Adrenal gland (tissue), 9 donors: ENCODE measurements at regions not wholly inside any gene's neighbourhood (a gene's known extent, or its start where the extent isn't known, plus 50 kb on each side); places are given as distances from the start of the nearest gene placed in this dataset.
A peak's percentile ranks its signal among the peaks of the same experiment; 100 is the strongest.

Experiments used
- DNase-seq, 7 donors: peaks; one replicate each; pipeline ENCODE4 v3.0.0-alpha.2; 2019 to 2020
- H3K27ac ChIP-seq, 5 donors: fragments of 200-600 bp; sonication (generic) in 4 of 5; 1 replicate in 3 of 5; 2 replicates in 2 of 5; pipeline versions ENCODE4 v1.5.1 to v1.8.0; 2016 to 2020; ENCODE audit warnings: mild to moderate bottlenecking in 1 of 5
- H3K27me3 ChIP-seq: fragments of 200-600 bp; 2 replicates; pipeline ENCODE4 v1.8.0; 2021
- H3K36me3 ChIP-seq, 2 donors: fragments of 200-600 bp; replicated peaks in 1 of 2; 1 replicate in 1 of 2; 2 replicates in 1 of 2; pipeline versions ENCODE4 v1.5.1 to v1.8.0; 2018 to 2022
- H3K4me1 ChIP-seq, 2 donors: fragments of 200-600 bp; replicated peaks in 1 of 2; 1 replicate in 1 of 2; 2 replicates in 1 of 2; pipeline versions ENCODE4 v1.5.1 to v1.8.0; 2018 to 2021
- H3K4me3 ChIP-seq, 4 donors: fragments of 200-600 bp; sonication (generic) in 3 of 4; one replicate each; pipeline ENCODE4 v1.5.1; 2016 to 2018
- H3K9me3 ChIP-seq, 3 donors: fragments of 200-600 bp; sonication (generic) in 1 of 3; replicated peaks in 1 of 3; 1 replicate in 2 of 3; 2 replicates in 1 of 3; pipeline versions ENCODE4 v1.5.1 to v1.8.0; 2016 to 2021
- CTCF ChIP-seq, 6 experiments: fragments of 450-650 bp in 4 of 6; fragments of 200-600 bp in 2 of 6; sonication (generic) in 1 of 6; IDR thresholded peaks; 1 replicate in 5 of 6; 2 replicates in 1 of 6; pipeline versions ENCODE4 v1.5.1 to v1.8.0; 2016 to 2021; ENCODE audit warnings: antibody characterized with exemption in 6 of 6, mild to moderate bottlenecking in 2 of 6, moderate library complexity in 1 of 6
- POLR2A ChIP-seq, 2 donors: fragments of 450-650 bp; IDR thresholded peaks; one replicate each; pipeline ENCODE4 v1.6.1; 2017; ENCODE audit warnings: antibody characterized with exemption in 2 of 2, mild to moderate bottlenecking in 2 of 2, moderate library complexity in 1 of 2
- WGBS, 4 donors: extraction: QIAGEN DNeasy Blood & Tissue Kit in 2 of 4; methylation state at CpG; one replicate each; pipeline versions ENCODE4 v1.1.5 to v1.1.7; 2013 to 2017; 5-methylcytosine and 5-hydroxymethylcytosine counted together
- intact Hi-C, 2 donors: fragments of 100-400 bp; cut with DNase I; formaldehyde crosslinking; loops; one replicate each; pipeline versions ENCODE4 v1.14.1 to v1.15.0; 2022 to 2023
- donor health status: healthy with polysubstance abuse.
- donor health status: Bipolar disorder and iron deficiency.
- donor health status: DM: yes; HTN: yes; CAD: no.
- donor health status: DM: no; HTN: no; CAD: no.
- donor health status: DM: no; HTN: no; CAD: no.

GRCh38 chr10:113987805-113988204, 55.9 kb upstream of the ADRB1 start:
- peak in 5 of 7 donors; percentile 27 to 65 (median 38) for DNase-seq
- TF ChIP-seq CTCF (IDR thresholded peaks at IDR 0.05), result no peak
- no peak for TF ChIP-seq POLR2A (IDR thresholded peaks at IDR 0.05)
- H3K4me3 ChIP-seq, result no peak overlapping the region
- WGBS, 4 donors, result 63 to 81% (median 75%) methylated on average over 2 of the region's 2 CpGs
- no peaks in the 10 kb centered on the region for H3K36me3 ChIP-seq
- peaks cover 1 to 5% of the 10 kb centered on the region in 2 donors for H3K4me1 ChIP-seq
- no peaks in the 10 kb centered on the region for H3K9me3 ChIP-seq
- intact Hi-C loops, result no loop called here
- H3K27me3 ChIP-seq, result no peaks in the 10 kb centered on the region
- H3K27ac ChIP-seq, result no peak overlapping the region

- no peak overlapping the region for H3K27ac ChIP-seq
- H3K27me3 ChIP-seq, result no peaks in the 10 kb centered on the region
- intact Hi-C loops, result no loop called here
- no peaks in the 10 kb centered on the region for H3K9me3 ChIP-seq
- TF ChIP-seq CTCF (IDR thresholded peaks at IDR 0.05), result no peak
- no peaks in the 10 kb centered on the region for H3K36me3 ChIP-seq
- WGBS, 4 donors, result 85 to 93% (median 91%) methylated on average over 3 of the region's 3 CpGs
- H3K4me1 ChIP-seq, result peaks cover 5 to 8% of the 10 kb centered on the region in 2 donors
- DNase-seq, result no peak
- H3K4me3 ChIP-seq, result no peak overlapping the region
Measured at GRCh38 chr10:113988535-113988934, 55.1 kb upstream of the ADRB1 start.

GRCh38 chr10:113991091-113991860, 52.4 kb upstream of the ADRB1 start:
- H3K4me3 ChIP-seq, result no peak overlapping the region
- TF ChIP-seq CTCF (IDR thresholded peaks at IDR 0.05) (no peak), POLR2A (IDR thresholded peaks at IDR 0.05) (no peak)
- 91 to 95% (median 94%) methylated on average over 10 to 11 of the region's 11 CpGs for WGBS, 4 donors

DNA sequence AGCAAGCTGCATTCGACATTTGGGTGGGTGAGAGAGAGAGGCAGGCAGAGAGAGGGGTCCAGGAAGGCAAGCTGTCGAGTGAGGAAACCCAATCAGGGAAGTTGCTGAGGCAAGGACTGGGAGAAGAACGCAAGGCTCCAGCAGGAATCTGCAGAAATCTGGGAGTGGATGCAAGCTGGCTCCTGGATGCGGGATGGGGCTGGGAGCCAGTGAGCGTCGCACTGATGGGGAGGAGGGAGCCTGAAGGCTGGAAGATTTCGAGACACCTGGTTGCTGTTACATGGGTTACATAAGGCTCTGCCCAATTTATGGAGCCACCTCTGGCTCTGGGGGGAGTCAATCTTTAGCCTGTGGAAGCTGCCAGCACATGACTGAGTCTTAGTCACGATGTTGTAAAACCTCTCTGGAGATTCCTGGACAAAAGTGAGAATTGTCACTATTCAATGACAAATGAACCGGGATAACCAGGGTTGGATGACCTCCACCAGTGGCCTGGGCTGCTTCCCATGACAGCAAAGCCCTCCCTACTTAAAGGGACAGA, 51.1 kb upstream of the ADRB1 start:
- no peaks in the 10 kb centered on the region for H3K27me3 ChIP-seq
- intact Hi-C loops, result no loop called here
- no peak for TF ChIP-seq POLR2A (IDR thresholded peaks at IDR 0.05)
- TF ChIP-seq CTCF (IDR thresholded peaks at IDR 0.05), result no peak
- WGBS, 4 donors, result 51 to 62% (median 55%) methylated on average over 9 of the region's 9 CpGs
- peaks cover 5 to 12% of the 10 kb centered on the region in 2 donors for H3K4me1 ChIP-seq
- H3K4me3 ChIP-seq, result no peak overlapping the region
- DNase-seq, result peak in 6 of 7 donors; percentile 28 to 69 (median 60)
- H3K9me3 ChIP-seq, result no peaks in the 10 kb centered on the region
- H3K36me3 ChIP-seq, result no peaks in the 10 kb centered on the region
- H3K27ac ChIP-seq, result no peak overlapping the region

More at GRCh38 chr10:113991091-113991860, 52.4 kb upstream of the ADRB1 start:
- intact Hi-C loops, result no loop called here
- no peaks in the 10 kb centered on the region for H3K36me3 ChIP-seq
- no peaks in the 10 kb centered on the region for H3K9me3 ChIP-seq
- H3K27ac ChIP-seq, result no peak overlapping the region
- peaks cover 5 to 12% of the 10 kb centered on the region in 2 donors for H3K4me1 ChIP-seq
- no peaks in the 10 kb centered on the region for H3K27me3 ChIP-seq
- no peak for DNase-seq
